GM12878 (cell line): ENCODE measurements at regions not wholly inside any gene's neighbourhood (a gene's known extent, or its start where the extent isn't known, plus 50 kb on each side); places are given as distances from the start of the nearest gene placed in this dataset.

Experiments
- ATAC-seq: fragments of 200-7000 bp; cut with Tn5 transposase; 3 replicates; pipeline ENCODE4 v1.9.1; 2020; ENCODE audit warnings: mild to moderate bottlenecking, moderate library complexity
- BruUV-seq: library from RNA; stranded (reverse); fragments of 400-500 nt; replicated peaks from 2 replicates; lab custom pipeline; 2021; lab: Mats Ljungman, UMichigan
- CTCF ChIA-PET: fragments of 300-600 bp; sonication (Branson Sonifier 250); formaldehyde crosslinking; extraction: SDS; loops from one replicate; lab custom pipeline; 2021; ENCODE audit warnings: inconsistent platforms; lab: Yijun Ruan, JAX
- POLR2A ChIA-PET: fragments of 350-600 bp; formaldehyde crosslinking; extraction: SDS; loops from one replicate; lab custom pipeline; 2021; ENCODE audit warnings: inconsistent platforms; lab: Charles Lee
- RAD21 ChIA-PET: fragments of 300-600 bp; sonication (Branson Sonifier 250); formaldehyde crosslinking; loops from one replicate; lab custom pipeline; 2023; ENCODE audit warnings: antibody characterized with exemption; ENCODE audit not compliant: unreplicated experiment; lab: Charles Lee
- SMC1A ChIA-PET: fragments of 300-600 bp; sonication (Branson Sonifier 250); formaldehyde crosslinking; loops from one replicate; lab custom pipeline; 2023; ENCODE audit not compliant: unreplicated experiment, uncharacterized antibody; lab: Charles Lee
- DNase-seq: peaks from one replicate; pipeline ENCODE4 v3.0.0-alpha.2; 2011; ENCODE audit warnings: low read depth, low spot score
- FAIRE-seq: peaks from 3 replicates; lab custom pipeline; 2011; peaks lifted over from hg19 to GRCh38; lab: Jason Lieb, UNC
- H2AFZ ChIP-seq: 2 replicates; pipeline ENCODE4 v1.6.0; 2011; ENCODE audit warnings: low read depth, low read length, control low read depth; ENCODE audit not compliant: control insufficient read depth
- H3K27ac ChIP-seq: 2 replicates; pipeline ENCODE4 v1.5.1; 2011; ENCODE audit warnings: control low read depth; ENCODE audit not compliant: control insufficient read depth, insufficient read depth
- H3K27me3 ChIP-seq, 2 experiments: replicated peaks in 1 of 2; 2 replicates each; pipeline versions ENCODE4 v1.6.0 to v1.6.1; 2011; ENCODE audit warnings: low read length in 1 of 2; ENCODE audit not compliant: control insufficient read depth in 2 of 2, insufficient read depth in 2 of 2
- H3K36me3 ChIP-seq, 2 experiments: 2 replicates each; pipeline ENCODE4 v1.5.1; 2011; ENCODE audit warnings: low read length in 1 of 2; ENCODE audit not compliant: control insufficient read depth in 2 of 2, insufficient read depth in 2 of 2
- H3K4me1 ChIP-seq: 2 replicates; pipeline ENCODE4 v1.6.1; 2011; ENCODE audit warnings: mild to moderate bottlenecking, low read length, moderate library complexity, mixed read lengths; ENCODE audit not compliant: control insufficient read depth, insufficient read depth
- H3K4me2 ChIP-seq: 2 replicates; pipeline ENCODE4 v1.6.0; 2011; ENCODE audit warnings: control low read depth; ENCODE audit not compliant: control insufficient read depth, insufficient read depth
- H3K4me3 ChIP-seq: fragments of 200-600 bp; sonication (generic); 2 replicates; pipeline ENCODE4 v1.5.1; 2016
- H3K79me2 ChIP-seq: 2 replicates; pipeline ENCODE4 v1.6.0; 2011; ENCODE audit warnings: low read length; ENCODE audit not compliant: control insufficient read depth, insufficient read depth
- H3K9ac ChIP-seq: 2 replicates; pipeline ENCODE4 v1.8.0; 2011; ENCODE audit warnings: low read length, control low read depth, mixed read lengths; ENCODE audit not compliant: control insufficient read depth, insufficient read depth
- H3K9me3 ChIP-seq: replicated peaks from 3 replicates; pipeline ENCODE4 v1.5.1; 2011; ENCODE audit warnings: mild to moderate bottlenecking, low read length; ENCODE audit not compliant: control insufficient read depth, insufficient read depth
- H4K20me1 ChIP-seq: 2 replicates; pipeline ENCODE4 v1.6.0; 2011; ENCODE audit not compliant: control insufficient read depth, insufficient read depth
- ATF2 ChIP-seq: IDR thresholded peaks from 2 replicates; pipeline ENCODE4 v1.6.1; 2012; ENCODE audit warnings: low read length, inconsistent platforms
- CEBPB ChIP-seq, 2 experiments: fragments of 150-350 bp in 1 of 2; IDR thresholded peaks; 2 replicates each; pipeline ENCODE4 v1.6.1; 2012 to 2014; ENCODE audit warnings: low read depth in 2 of 2, low read length in 2 of 2, borderline replicate concordance in 1 of 2, inconsistent platforms in 1 of 2
- ESRRA ChIP-seq: IDR thresholded peaks from 2 replicates; pipeline ENCODE4 v1.6.1; 2012; ENCODE audit warnings: mild to moderate bottlenecking, low read length, improper control_type of control experiment
- HSF1 ChIP-seq: fragments of 150-350 bp; IDR thresholded peaks from 2 replicates; pipeline ENCODE4 v1.6.1; 2014; ENCODE audit warnings: mild to moderate bottlenecking, low read depth, low read length
- IKZF2 ChIP-seq, 2 experiments: fragments of 450-650 bp; IDR thresholded peaks; 2 replicates each; pipeline ENCODE4 v1.6.1; 2017; ENCODE audit warnings: mild to moderate bottlenecking in 2 of 2, moderate library complexity in 2 of 2
- MLLT1 ChIP-seq: fragments of 450-650 bp; IDR thresholded peaks from 2 replicates; pipeline ENCODE4 v1.6.1; 2016; ENCODE audit warnings: mild to moderate bottlenecking
- MTA3 ChIP-seq: IDR thresholded peaks from 2 replicates; pipeline ENCODE4 v1.6.1; 2012; ENCODE audit warnings: low read length, inconsistent platforms, borderline replicate concordance
- MYB ChIP-seq: fragments of 150-350 bp; IDR thresholded peaks from 2 replicates; pipeline ENCODE4 v1.6.1; 2014; ENCODE audit warnings: mild to moderate bottlenecking, low read depth, low read length, borderline replicate concordance
- RCOR1 ChIP-seq: conservative IDR thresholded peaks from 2 replicates; pipeline ENCODE4 v1.6.1; 2012; ENCODE audit warnings: low read depth, low read length, improper control_type of control experiment
- STAT3 ChIP-seq: IDR thresholded peaks from 2 replicates; pipeline ENCODE4 v1.6.1; 2011; ENCODE audit warnings: low read depth, low read length, improper control_type of control experiment
- SUZ12 ChIP-seq: fragments of 200-600 bp; sonication (generic); IDR thresholded peaks from one replicate; pipeline ENCODE4 v1.6.1; 2018; ENCODE audit warnings: antibody characterized with exemption, mild to moderate bottlenecking; ENCODE audit not compliant: unreplicated experiment
- TBL1XR1 ChIP-seq: IDR thresholded peaks from 2 replicates; pipeline ENCODE4 v1.6.1; 2012; ENCODE audit warnings: low read depth, low read length, improper control_type of control experiment
- TCF3 ChIP-seq: IDR thresholded peaks from 2 replicates; pipeline ENCODE4 v1.6.1; 2012; ENCODE audit warnings: low read depth, mild to moderate bottlenecking, low read length, borderline replicate concordance; ENCODE audit not compliant: insufficient read depth
- ZNF217 ChIP-seq: fragments of 450-650 bp; IDR thresholded peaks from 2 replicates; pipeline ENCODE4 v1.6.1; 2017; ENCODE audit warnings: antibody characterized with exemption, mild to moderate bottlenecking
- ZNF384 ChIP-seq: IDR thresholded peaks from 2 replicates; pipeline ENCODE4 v1.6.1; 2012; ENCODE audit warnings: low read depth, mild to moderate bottlenecking, low read length, improper control_type of control experiment, borderline replicate concordance
- ZNF687 ChIP-seq: fragments of 450-650 bp; IDR thresholded peaks from 2 replicates; pipeline ENCODE4 v1.6.1; 2017; ENCODE audit warnings: mild to moderate bottlenecking, moderate library complexity
- WGBS: methylation state at CpG from one replicate; pipeline ENCODE4 v1.1.6; 2016; ENCODE audit warnings: low lambda C conversion rate; ENCODE audit not compliant: insufficient replicate concordance, insufficient coverage; ENCODE audit errors: missing lambda C conversion rate; 5-methylcytosine and 5-hydroxymethylcytosine counted together
- in situ Hi-C: fragments of 300-500 bp; cut with MboI; formaldehyde crosslinking; loops from 9 replicates; pipeline ENCODE4 v1.14.3; 2018; ENCODE audit warnings: mixed read lengths
- intact Hi-C: fragments of 100-400 bp; cut with micrococcal nuclease; formaldehyde crosslinking; loops from one replicate; pipeline ENCODE4 v1.14.2; 2022; ENCODE audit not compliant: unreplicated experiment

GRCh38 chr5:19342942-19343341 lies 645.1 kb downstream of the CDH18 start (continued):
- no peak for TF ChIP-seq ZNF687
- TF ChIP-seq TCF3: no peak
- no peak for TF ChIP-seq MTA3
- TF ChIP-seq CEBPB (IDR thresholded peaks at IDR 0.05; ENCODE audit: borderline replicate concordance in 1 of 2, low read depth in 2 of 2, low read length in 2 of 2): no peak
- TF ChIP-seq ESRRA: no peak
- TF ChIP-seq HSF1: no peak
- TF ChIP-seq TBL1XR1: no peak

GRCh38 chr5:19352120-19352519 lies 635.9 kb downstream of the CDH18 start:
- no peak for ATAC-seq
- intact Hi-C loops: no loop called here
- RAD21 ChIA-PET: no interaction called here
- H3K4me2 ChIP-seq: no peak overlapping the region
- SMC1A ChIA-PET: interaction anchor here (0.5 kb wide), 1 partner anchor 36 kb away, joined by 3 read pairs; no protein-coding TSS in a partner anchor
- in situ Hi-C loops: no loop called here
- CTCF ChIA-PET: no interaction called here
- WGBS: 45% methylated on average over 7 of the region's 7 CpGs
- FAIRE-seq: no peak
- H3K27me3 ChIP-seq: no peaks in the 10 kb centered on the region
- POLR2A ChIA-PET: no interaction called here
- no peaks in the 10 kb centered on the region for H3K9me3 ChIP-seq
- H4K20me1 ChIP-seq: no peaks in the 10 kb centered on the region
- H3K9ac ChIP-seq: no peak overlapping the region
- H3K27ac ChIP-seq: no peak overlapping the region
- H2AFZ ChIP-seq: no peak overlapping the region
- no peaks in the 10 kb centered on the region for H3K4me1 ChIP-seq
- BruUV-seq: no TSS peak
- H3K36me3 ChIP-seq: no peaks in the 10 kb centered on the region
- no peak for DNase-seq
- no peaks in the 10 kb centered on the region for H3K79me2 ChIP-seq
- no peak overlapping the region for H3K4me3 ChIP-seq
- TF ChIP-seq STAT3 (no peak), IKZF2 (IDR thresholded peaks at IDR 0.05) (no peak), MYB (no peak), MLLT1 (no peak), ATF2 (no peak), SUZ12 (no peak), RCOR1 (no peak), ZNF217 (no peak), ZNF384 (no peak)
